CD4-positive, alpha-beta T cell treated with Interleukin-6 for 4 hours (primary cell): ENCODE measurements at regions not wholly inside any gene's neighbourhood (a gene's known extent, or its start where the extent isn't known, plus 50 kb on each side); places are given as distances from the start of the nearest gene placed in this dataset.

Experiments used
- DNase-seq: peaks from one replicate; pipeline ENCODE4 v3.0.0-alpha.2; 2020; ENCODE audit warnings: mixed read lengths

- no peak for DNase-seq
These were observed 386.6 kb upstream of the THBS1 start for GRCh38 chr15:39194106-39194830.

GRCh38 chr15:39195961-39196486 lies 384.9 kb upstream of the THBS1 start:
- DNase-seq, result no peak

- no peak for DNase-seq
These were observed 382.6 kb upstream of the THBS1 start for GRCh38 chr15:39198044-39199000.

GRCh38 chr15:39199076-39199475 lies 381.8 kb upstream of the THBS1 start:
- no peak for DNase-seq

GRCh38 chr15:39200586-39200985 lies 380.3 kb upstream of the THBS1 start:
- no peak for DNase-seq

- DNase-seq, result no peak
These were observed 378.2 kb upstream of the THBS1 start for GRCh38 chr15:39202641-39203040.

GRCh38 chr15:39204031-39204430 lies 376.8 kb upstream of the THBS1 start:
- no peak for DNase-seq

GRCh38 chr15:39205081-39205480 lies 375.8 kb upstream of the THBS1 start:
- DNase-seq, result no peak

- no peak for DNase-seq
These were observed 375.1 kb upstream of the THBS1 start for GRCh38 chr15:39205506-39206371.

GRCh38 chr15:39207532-39208115 lies 373.3 kb upstream of the THBS1 start:
- no peak for DNase-seq

- DNase-seq, result no peak
These were observed 372.7 kb upstream of the THBS1 start for GRCh38 chr15:39208187-39208586.

GRCh38 chr15:39209548-39210211 lies 371.2 kb upstream of the THBS1 start:
- no peak for DNase-seq

GRCh38 chr15:39211108-39211979 lies 369.5 kb upstream of the THBS1 start:
- no peak for DNase-seq

- DNase-seq, result no peak
These were observed 367.5 kb upstream of the THBS1 start for GRCh38 chr15:39213385-39213840.

GRCh38 chr15:39215015-39215414 lies 365.9 kb upstream of the THBS1 start:
- no peak for DNase-seq

GRCh38 chr15:39216816-39217215 lies 364.1 kb upstream of the THBS1 start:
- DNase-seq, result no peak

- DNase-seq, result no peak
These were observed 361.3 kb upstream of the THBS1 start for GRCh38 chr15:39219608-39220007.

GRCh38 chr15:39226169-39226937 lies 354.5 kb upstream of the THBS1 start:
- no peak for DNase-seq

- DNase-seq, result no peak
These were observed 353.9 kb upstream of the THBS1 start for GRCh38 chr15:39227001-39227400.

GRCh38 chr15:39228889-39229288 lies 352.0 kb upstream of the THBS1 start:
- no peak for DNase-seq
